ENCODE measurements at regions not wholly inside any gene's neighbourhood (a gene's known extent, or its start where the extent isn't known, plus 50 kb on each side); places are given as distances from the start of the nearest gene placed in this dataset.

- TF ChIP-seq EZH2phosphoT487 (IDR thresholded peaks at IDR 0.05; ENCODE audit: low read depth, severe bottlenecking, unreplicated experiment), result no peak
- no peak for TF ChIP-seq EZH2 (IDR thresholded peaks at IDR 0.05; ENCODE audit: borderline replicate concordance)
- TF ChIP-seq CTCF (IDR thresholded peaks at IDR 0.05; ENCODE audit: poor library complexity), result no peak
- no peaks in the 10 kb centered on the region for H3K79me2 ChIP-seq
These were observed 108.0 kb upstream of the HAAO start for GRCh38 chr2:42900289-42900891.

GRCh38 chr2:42897358-42897757 lies 105.0 kb upstream of the HAAO start:
- Histone ChIP-seq H2AFZ (no peak overlapping the region), H3K4me3 (no peak overlapping the region)
- DNase-seq (ENCODE audit: low spot score), result no peak

More at GRCh38 chr2:42900289-42900891, 108.0 kb upstream of the HAAO start:
- no peaks in the 10 kb centered on the region for H3K9me3 ChIP-seq (ENCODE audit: low read depth)
- no peaks in the 10 kb centered on the region for H3K27me3 ChIP-seq
- no peaks in the 10 kb centered on the region for H3K36me3 ChIP-seq (replicated peaks; ENCODE audit: insufficient read depth, low read depth)
- H3K4me3 ChIP-seq, result no peak overlapping the region
- H3K4me1 ChIP-seq (ENCODE audit: insufficient read depth), result peaks cover 23% of the 10 kb centered on the region
- no peaks in the 10 kb centered on the region for H3K9me2 ChIP-seq (replicated peaks; ENCODE audit: insufficient read depth)
- no peak overlapping the region for H2AFZ ChIP-seq
- no peaks in the 10 kb centered on the region for H4K20me1 ChIP-seq (ENCODE audit: insufficient read depth, poor library complexity, severe bottlenecking)
- no peak overlapping the region for H3K4me2 ChIP-seq
- DNase-seq (ENCODE audit: low spot score), result no peak
- 46% methylated on average over 5 of the region's 5 CpGs for WGBS (ENCODE audit: low lambda C conversion rate, missing lambda C conversion rate)
- H3K27ac ChIP-seq, result peak overlapping the region; percentile 71

GRCh38 chr2:42895791-42896135 lies 103.4 kb upstream of the HAAO start:
- H3K27ac ChIP-seq, result no peak overlapping the region
- no peak overlapping the region for H3K4me3 ChIP-seq
- TF ChIP-seq CTCF (IDR thresholded peaks at IDR 0.05; ENCODE audit: poor library complexity) (no peak), EZH2 (IDR thresholded peaks at IDR 0.05; ENCODE audit: borderline replicate concordance) (no peak), EZH2phosphoT487 (IDR thresholded peaks at IDR 0.05; ENCODE audit: low read depth, severe bottlenecking, unreplicated experiment) (no peak)
- H3K4me1 ChIP-seq (ENCODE audit: insufficient read depth), result peaks cover 12% of the 10 kb centered on the region
- H2AFZ ChIP-seq, result no peak overlapping the region
- H3K79me2 ChIP-seq, result no peaks in the 10 kb centered on the region
- no peak overlapping the region for H3K4me2 ChIP-seq
- 74% methylated on average over 5 of the region's 5 CpGs for WGBS (ENCODE audit: low lambda C conversion rate, missing lambda C conversion rate)
- no peak for DNase-seq (ENCODE audit: low spot score)
- no peaks in the 10 kb centered on the region for H4K20me1 ChIP-seq (ENCODE audit: insufficient read depth, poor library complexity, severe bottlenecking)
- no peaks in the 10 kb centered on the region for H3K36me3 ChIP-seq (replicated peaks; ENCODE audit: insufficient read depth, low read depth)
- no peaks in the 10 kb centered on the region for H3K9me2 ChIP-seq (replicated peaks; ENCODE audit: insufficient read depth)
- H3K27me3 ChIP-seq, result no peaks in the 10 kb centered on the region
- H3K9me3 ChIP-seq (ENCODE audit: low read depth), result no peaks in the 10 kb centered on the region

More at GRCh38 chr2:42897358-42897757, 105.0 kb upstream of the HAAO start:
- no peaks in the 10 kb centered on the region for H3K9me2 ChIP-seq (replicated peaks; ENCODE audit: insufficient read depth)
- no peaks in the 10 kb centered on the region for H3K79me2 ChIP-seq
- no peaks in the 10 kb centered on the region for H4K20me1 ChIP-seq (ENCODE audit: insufficient read depth, poor library complexity, severe bottlenecking)
- no peaks in the 10 kb centered on the region for H3K9me3 ChIP-seq (ENCODE audit: low read depth)
- H3K27ac ChIP-seq, result no peak overlapping the region
- H3K4me1 ChIP-seq (ENCODE audit: insufficient read depth), result peaks cover 21% of the 10 kb centered on the region
- no peak overlapping the region for H3K4me2 ChIP-seq
- no peaks in the 10 kb centered on the region for H3K36me3 ChIP-seq (replicated peaks; ENCODE audit: insufficient read depth, low read depth)
- WGBS (ENCODE audit: low lambda C conversion rate, missing lambda C conversion rate), result 97% methylated on average over 2 of the region's 2 CpGs
- H3K27me3 ChIP-seq, result no peaks in the 10 kb centered on the region
- TF ChIP-seq EZH2phosphoT487 (IDR thresholded peaks at IDR 0.05; ENCODE audit: low read depth, severe bottlenecking, unreplicated experiment) (no peak), EZH2 (IDR thresholded peaks at IDR 0.05; ENCODE audit: borderline replicate concordance) (no peak), CTCF (IDR thresholded peaks at IDR 0.05; ENCODE audit: poor library complexity) (no peak)
